ENCODE measurements at regions not wholly inside any gene's neighbourhood (a gene's known extent, or its start where the extent isn't known, plus 50 kb on each side); places are given as distances from the start of the nearest gene placed in this dataset.

DNA sequence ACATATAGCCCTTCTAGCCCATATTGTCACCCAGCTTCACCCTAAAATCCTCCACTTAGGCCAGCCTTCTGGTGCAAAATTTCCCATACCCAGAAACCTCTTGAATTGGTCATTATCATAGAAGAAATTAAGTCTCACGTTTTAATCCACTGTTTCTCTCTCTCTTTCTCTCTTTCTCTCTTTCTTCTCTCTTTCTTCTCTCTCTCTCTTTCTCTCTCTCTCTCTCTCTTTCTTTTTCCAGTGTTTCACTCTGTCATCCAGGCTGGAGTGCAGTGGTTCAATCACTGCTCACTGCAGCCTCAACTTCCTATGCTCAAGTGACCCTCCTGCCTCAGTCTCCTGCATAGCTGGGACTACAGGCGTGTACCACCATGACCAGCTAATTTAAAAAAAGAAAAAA, 363.4 kb downstream of the TMEM167A start:
- H3K4me1 ChIP-seq (ENCODE audit: control insufficient read depth, insufficient read depth, low read length): no peaks in the 10 kb centered on the region
- H3K4me3 ChIP-seq (ENCODE audit: low read length): no peak overlapping the region
- no peaks in the 10 kb centered on the region for H3K27me3 ChIP-seq (ENCODE audit: control insufficient read depth, insufficient read depth, low read length)
- H3K9me3 ChIP-seq (replicated peaks; ENCODE audit: low read length): no peaks in the 10 kb centered on the region
- H3K36me3 ChIP-seq (ENCODE audit: insufficient read depth, low read length): no peaks in the 10 kb centered on the region
- no peak overlapping the region for H3K4me2 ChIP-seq (ENCODE audit: low read length)
- no peak overlapping the region for H3K9ac ChIP-seq (ENCODE audit: low read depth, low read length)

DNA sequence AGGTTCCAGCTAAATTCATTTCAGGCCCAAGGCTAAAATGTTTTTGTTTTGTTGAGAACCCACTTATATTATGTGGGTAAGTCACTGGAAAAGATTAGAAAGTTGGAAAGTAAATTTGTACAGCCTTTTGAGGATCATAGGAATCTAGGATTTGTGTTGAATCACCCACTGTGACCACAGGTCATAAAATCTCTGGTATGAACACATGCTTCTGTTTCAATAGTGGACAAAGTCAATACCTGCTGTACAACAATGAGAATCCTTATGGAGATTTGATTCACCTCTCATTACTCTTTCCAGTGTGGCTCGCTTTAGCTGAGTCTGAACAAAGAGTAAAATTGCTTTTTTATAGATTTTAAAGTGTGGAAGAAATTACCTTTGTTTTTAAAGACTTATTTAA, 369.5 kb downstream of the TMEM167A start:
- no peaks in the 10 kb centered on the region for H3K4me1 ChIP-seq (ENCODE audit: control insufficient read depth, insufficient read depth, low read length)
- no peaks in the 10 kb centered on the region for H3K36me3 ChIP-seq (ENCODE audit: insufficient read depth, low read length)
- no peak overlapping the region for H3K9ac ChIP-seq (ENCODE audit: low read depth, low read length)
- H3K27me3 ChIP-seq (ENCODE audit: control insufficient read depth, insufficient read depth, low read length): no peaks in the 10 kb centered on the region
- no peak overlapping the region for H3K4me3 ChIP-seq (ENCODE audit: low read length)
- H3K4me2 ChIP-seq (ENCODE audit: low read length): no peak overlapping the region
- no peaks in the 10 kb centered on the region for H3K9me3 ChIP-seq (replicated peaks; ENCODE audit: low read length)

DNA sequence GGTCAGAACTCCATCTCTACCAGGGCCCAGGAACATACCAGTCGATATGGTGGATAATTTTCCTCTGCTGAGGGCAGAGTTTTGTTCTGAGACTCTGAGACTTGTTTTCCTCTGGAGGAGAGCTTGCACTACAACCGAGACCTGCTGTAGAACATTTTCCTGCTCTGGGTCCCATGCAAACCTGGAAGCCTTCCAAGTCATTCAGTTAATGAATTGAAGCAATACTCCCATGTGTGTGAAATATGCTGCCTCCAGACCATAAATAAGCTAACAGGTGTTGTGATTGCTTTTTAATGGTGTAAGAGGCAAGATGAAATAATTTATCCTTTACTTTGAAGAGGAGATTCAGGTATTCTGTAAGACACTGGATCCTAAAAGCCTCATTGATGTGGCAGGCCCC, 372.8 kb downstream of the TMEM167A start:
- Histone ChIP-seq H3K27me3 (ENCODE audit: control insufficient read depth, insufficient read depth, low read length) (peaks cover 15% of the 10 kb centered on the region), H3K36me3 (ENCODE audit: insufficient read depth, low read length) (no peaks in the 10 kb centered on the region), H3K4me2 (ENCODE audit: low read length) (no peak overlapping the region), H3K4me3 (ENCODE audit: low read length) (no peak overlapping the region), H3K9ac (ENCODE audit: low read depth, low read length) (no peak overlapping the region), H3K9me3 (replicated peaks; ENCODE audit: low read length) (no peaks in the 10 kb centered on the region), H3K4me1 (ENCODE audit: control insufficient read depth, insufficient read depth, low read length) (no peaks in the 10 kb centered on the region)

DNA sequence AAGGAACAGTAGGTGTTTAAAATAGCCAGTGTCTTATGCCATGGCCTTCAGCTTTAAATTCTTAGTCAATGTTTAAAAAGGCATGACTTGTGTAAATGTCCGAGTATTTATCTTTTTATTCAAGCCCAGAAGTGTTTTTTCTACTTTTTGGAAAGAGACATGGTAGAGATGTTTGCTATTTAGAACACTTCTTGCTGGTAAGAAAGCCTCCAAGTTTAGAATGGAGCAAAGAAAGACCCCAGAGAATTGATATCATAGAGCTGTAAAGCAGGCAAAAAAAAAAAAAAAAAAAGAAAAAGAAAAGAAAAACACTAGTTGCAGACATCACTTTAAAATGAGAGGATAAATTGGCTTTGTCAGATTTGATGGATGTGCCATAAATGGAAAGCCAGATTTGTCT, 375.1 kb downstream of the TMEM167A start:
- H3K9me3 ChIP-seq (replicated peaks; ENCODE audit: low read length): no peaks in the 10 kb centered on the region
- H3K4me1 ChIP-seq (ENCODE audit: control insufficient read depth, insufficient read depth, low read length): no peaks in the 10 kb centered on the region
- H3K4me2 ChIP-seq (ENCODE audit: low read length): no peak overlapping the region
- H3K4me3 ChIP-seq (ENCODE audit: low read length): no peak overlapping the region
- peaks cover 19% of the 10 kb centered on the region for H3K27me3 ChIP-seq (ENCODE audit: control insufficient read depth, insufficient read depth, low read length)
- no peak overlapping the region for H3K9ac ChIP-seq (ENCODE audit: low read depth, low read length)
- H3K36me3 ChIP-seq (ENCODE audit: insufficient read depth, low read length): no peaks in the 10 kb centered on the region

DNA sequence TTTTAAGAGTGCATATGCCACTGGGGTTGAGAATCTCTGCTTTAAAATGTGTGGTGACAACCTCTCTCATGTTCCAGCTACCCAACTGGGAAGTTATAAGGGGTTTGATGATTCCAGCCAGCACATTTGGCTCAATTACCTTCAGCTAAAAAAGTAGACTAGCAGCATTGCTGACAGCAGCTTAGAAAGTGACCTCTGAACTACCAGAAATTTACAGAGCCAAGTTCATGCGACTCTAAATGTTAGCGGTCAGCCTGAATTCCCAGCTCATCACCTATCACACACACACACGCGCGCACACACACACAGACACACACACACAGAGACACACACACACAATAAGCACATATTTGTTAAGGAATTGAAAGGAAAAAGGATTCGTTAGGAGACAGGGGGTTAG, 377.5 kb downstream of the TMEM167A start:
- no peak overlapping the region for H3K4me2 ChIP-seq (ENCODE audit: low read length)
- H3K9me3 ChIP-seq (replicated peaks; ENCODE audit: low read length): no peaks in the 10 kb centered on the region
- no peak overlapping the region for H3K4me3 ChIP-seq (ENCODE audit: low read length)
- no peaks in the 10 kb centered on the region for H3K36me3 ChIP-seq (ENCODE audit: insufficient read depth, low read length)
- H3K9ac ChIP-seq (ENCODE audit: low read depth, low read length): no peak overlapping the region
- no peaks in the 10 kb centered on the region for H3K4me1 ChIP-seq (ENCODE audit: control insufficient read depth, insufficient read depth, low read length)
- peaks cover 19% of the 10 kb centered on the region for H3K27me3 ChIP-seq (ENCODE audit: control insufficient read depth, insufficient read depth, low read length)

DNA sequence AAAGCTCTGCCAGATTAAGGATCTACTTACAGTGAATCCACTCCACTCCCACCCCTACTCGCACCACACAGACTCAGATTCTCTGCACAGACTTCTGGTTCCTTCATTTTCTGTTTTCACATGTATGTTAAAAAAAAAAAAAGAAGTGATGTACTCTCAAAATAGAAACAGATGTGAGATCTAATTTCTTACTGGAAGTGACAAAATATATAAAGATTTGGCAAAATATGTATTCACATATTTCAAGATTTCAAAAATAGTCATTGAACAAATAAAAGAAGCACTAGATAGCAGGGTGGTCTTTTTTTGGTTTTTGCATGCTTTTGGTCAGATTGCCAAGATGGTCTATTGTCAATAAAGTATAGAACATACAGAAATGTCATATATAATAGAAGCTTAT, 379.2 kb downstream of the TMEM167A start:
- Histone ChIP-seq H3K4me1 (ENCODE audit: control insufficient read depth, insufficient read depth, low read length) (no peaks in the 10 kb centered on the region), H3K4me2 (ENCODE audit: low read length) (no peak overlapping the region), H3K4me3 (ENCODE audit: low read length) (no peak overlapping the region), H3K36me3 (ENCODE audit: insufficient read depth, low read length) (no peaks in the 10 kb centered on the region), H3K27me3 (ENCODE audit: control insufficient read depth, insufficient read depth, low read length) (peaks cover 19% of the 10 kb centered on the region), H3K9me3 (replicated peaks; ENCODE audit: low read length) (no peaks in the 10 kb centered on the region), H3K9ac (ENCODE audit: low read depth, low read length) (no peak overlapping the region)

DNA sequence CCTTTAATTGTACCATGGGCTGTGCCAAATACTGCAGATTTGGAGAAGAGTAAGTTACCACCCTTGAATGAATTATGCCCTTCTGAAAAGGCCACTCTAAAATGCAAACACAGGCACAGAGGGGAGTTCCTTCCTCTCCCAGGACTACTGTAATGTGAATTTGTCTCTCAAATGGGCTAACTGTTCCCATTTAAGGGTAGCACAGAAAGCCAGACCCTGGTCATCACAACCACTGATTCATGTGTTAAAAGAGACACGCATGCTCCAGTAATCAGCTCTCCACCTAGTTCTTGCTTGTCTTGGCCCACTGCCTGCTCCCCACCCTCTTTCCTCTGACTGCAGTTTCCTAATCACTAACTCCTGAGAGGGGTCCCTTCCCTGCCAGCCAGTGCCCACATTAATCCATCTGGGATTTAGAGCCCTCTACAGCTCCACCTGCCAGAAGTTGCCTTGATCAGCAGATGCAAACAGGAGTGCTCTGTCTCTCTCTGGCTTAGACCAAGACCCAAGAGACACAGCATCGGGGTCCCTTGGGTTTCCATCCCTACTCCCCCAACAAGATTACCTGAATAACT, 382.4 kb downstream of the TMEM167A start:
- Histone ChIP-seq H3K4me2 (ENCODE audit: low read length) (no peak overlapping the region), H3K9me3 (replicated peaks; ENCODE audit: low read length) (no peaks in the 10 kb centered on the region), H3K36me3 (ENCODE audit: insufficient read depth, low read length) (no peaks in the 10 kb centered on the region), H3K4me3 (ENCODE audit: low read length) (no peak overlapping the region), H3K9ac (ENCODE audit: low read depth, low read length) (no peak overlapping the region), H3K4me1 (ENCODE audit: control insufficient read depth, insufficient read depth, low read length) (no peaks in the 10 kb centered on the region), H3K27me3 (ENCODE audit: control insufficient read depth, insufficient read depth, low read length) (peaks cover 5% of the 10 kb centered on the region)

DNA sequence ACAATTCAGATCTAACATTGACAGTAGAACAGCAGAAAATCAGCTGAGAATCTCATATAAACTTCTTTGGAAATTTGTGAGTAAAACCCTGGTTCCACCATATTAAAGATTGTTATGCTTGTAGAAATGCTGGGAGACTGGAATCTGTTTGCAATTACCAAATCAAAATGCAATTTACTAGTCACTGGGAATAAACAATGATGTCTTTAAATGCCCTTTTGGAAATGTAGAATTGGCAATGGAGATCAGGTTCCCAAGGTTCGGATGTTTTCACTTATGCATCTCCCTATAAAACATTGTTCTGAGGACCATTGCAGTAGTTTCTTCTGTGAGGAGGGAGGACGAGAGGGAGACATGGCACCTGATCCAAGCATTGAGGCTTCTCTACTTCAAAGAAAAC, 384.4 kb downstream of the TMEM167A start:
- no peaks in the 10 kb centered on the region for H3K27me3 ChIP-seq (ENCODE audit: control insufficient read depth, insufficient read depth, low read length)
- no peaks in the 10 kb centered on the region for H3K9me3 ChIP-seq (replicated peaks; ENCODE audit: low read length)
- H3K36me3 ChIP-seq (ENCODE audit: insufficient read depth, low read length): no peaks in the 10 kb centered on the region
- H3K4me2 ChIP-seq (ENCODE audit: low read length): no peak overlapping the region
- no peak overlapping the region for H3K9ac ChIP-seq (ENCODE audit: low read depth, low read length)
- H3K4me3 ChIP-seq (ENCODE audit: low read length): no peak overlapping the region
- H3K4me1 ChIP-seq (ENCODE audit: control insufficient read depth, insufficient read depth, low read length): no peaks in the 10 kb centered on the region

DNA sequence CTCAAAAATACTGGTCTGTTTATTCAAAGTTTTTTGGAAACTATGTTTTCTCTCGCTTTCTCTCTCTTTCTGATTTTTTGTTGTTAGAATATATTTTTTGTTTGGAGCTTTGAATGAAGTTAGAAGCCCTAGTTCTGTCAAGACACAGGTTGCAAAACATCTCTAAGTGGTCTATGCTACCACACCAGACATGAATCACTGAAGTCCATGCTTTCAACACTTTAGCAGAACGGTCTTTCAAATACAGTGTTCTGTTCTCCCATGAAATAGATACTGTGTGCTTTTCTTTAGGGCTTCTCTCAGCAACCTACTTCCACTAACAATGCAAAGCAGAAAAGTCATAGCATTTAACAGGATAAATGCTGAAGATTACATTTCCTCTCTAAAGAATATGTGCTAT, 392.5 kb downstream of the TMEM167A start:
- no peaks in the 10 kb centered on the region for H3K9me3 ChIP-seq (replicated peaks; ENCODE audit: low read length)
- H3K27me3 ChIP-seq (ENCODE audit: control insufficient read depth, insufficient read depth, low read length): no peaks in the 10 kb centered on the region
- no peaks in the 10 kb centered on the region for H3K4me1 ChIP-seq (ENCODE audit: control insufficient read depth, insufficient read depth, low read length)
- no peak overlapping the region for H3K9ac ChIP-seq (ENCODE audit: low read depth, low read length)
- H3K4me2 ChIP-seq (ENCODE audit: low read length): no peak overlapping the region
- no peak overlapping the region for H3K4me3 ChIP-seq (ENCODE audit: low read length)
- H3K36me3 ChIP-seq (ENCODE audit: insufficient read depth, low read length): no peaks in the 10 kb centered on the region

DNA sequence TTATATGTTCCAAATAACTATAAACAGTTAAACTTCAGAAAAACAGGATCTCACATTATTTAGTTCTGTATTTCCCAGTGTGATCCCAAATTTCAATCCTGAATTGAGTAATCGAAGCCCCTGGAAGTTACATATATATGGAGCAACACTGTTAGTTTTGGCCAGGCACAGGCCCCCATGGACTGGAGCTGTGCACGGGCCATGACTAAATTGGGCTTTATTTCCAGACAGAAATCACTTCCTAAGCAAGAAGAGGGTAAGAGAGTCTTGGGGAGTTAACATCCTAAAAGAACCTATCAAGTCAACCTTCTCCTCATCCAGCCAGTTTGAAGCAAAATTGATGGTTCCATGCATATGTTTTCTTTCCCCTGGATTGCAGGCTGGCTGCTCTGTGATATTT, 393.0 kb downstream of the TMEM167A start:
- Histone ChIP-seq H3K36me3 (ENCODE audit: insufficient read depth, low read length) (no peaks in the 10 kb centered on the region), H3K9me3 (replicated peaks; ENCODE audit: low read length) (no peaks in the 10 kb centered on the region), H3K27me3 (ENCODE audit: control insufficient read depth, insufficient read depth, low read length) (no peaks in the 10 kb centered on the region), H3K4me2 (ENCODE audit: low read length) (no peak overlapping the region), H3K4me1 (ENCODE audit: control insufficient read depth, insufficient read depth, low read length) (no peaks in the 10 kb centered on the region), H3K9ac (ENCODE audit: low read depth, low read length) (no peak overlapping the region), H3K4me3 (ENCODE audit: low read length) (no peak overlapping the region)

DNA sequence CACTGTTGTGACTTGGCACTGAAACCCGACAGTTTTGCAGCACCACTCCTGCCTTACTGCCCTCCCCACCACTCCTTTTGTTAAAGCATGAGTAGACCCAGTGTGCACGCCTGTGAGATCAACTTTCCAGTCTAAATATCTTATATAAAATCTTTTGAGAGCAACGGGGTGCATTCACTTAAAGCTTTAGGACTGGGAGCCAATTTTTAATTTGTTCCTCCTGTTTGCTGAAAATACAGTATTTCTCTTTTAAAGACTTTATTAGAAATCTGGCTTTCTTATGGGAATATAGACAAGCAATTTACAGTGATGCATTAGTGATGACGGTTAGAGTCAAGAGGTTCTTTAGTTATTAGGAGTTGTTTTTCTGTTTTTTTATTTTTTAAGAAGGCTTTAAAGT, 397.5 kb downstream of the TMEM167A start:
- Histone ChIP-seq H3K4me3 (ENCODE audit: low read length) (no peak overlapping the region), H3K4me1 (ENCODE audit: control insufficient read depth, insufficient read depth, low read length) (no peaks in the 10 kb centered on the region), H3K4me2 (ENCODE audit: low read length) (no peak overlapping the region), H3K27me3 (ENCODE audit: control insufficient read depth, insufficient read depth, low read length) (no peaks in the 10 kb centered on the region), H3K36me3 (ENCODE audit: insufficient read depth, low read length) (no peaks in the 10 kb centered on the region), H3K9me3 (replicated peaks; ENCODE audit: low read length) (no peaks in the 10 kb centered on the region), H3K9ac (ENCODE audit: low read depth, low read length) (no peak overlapping the region)

DNA sequence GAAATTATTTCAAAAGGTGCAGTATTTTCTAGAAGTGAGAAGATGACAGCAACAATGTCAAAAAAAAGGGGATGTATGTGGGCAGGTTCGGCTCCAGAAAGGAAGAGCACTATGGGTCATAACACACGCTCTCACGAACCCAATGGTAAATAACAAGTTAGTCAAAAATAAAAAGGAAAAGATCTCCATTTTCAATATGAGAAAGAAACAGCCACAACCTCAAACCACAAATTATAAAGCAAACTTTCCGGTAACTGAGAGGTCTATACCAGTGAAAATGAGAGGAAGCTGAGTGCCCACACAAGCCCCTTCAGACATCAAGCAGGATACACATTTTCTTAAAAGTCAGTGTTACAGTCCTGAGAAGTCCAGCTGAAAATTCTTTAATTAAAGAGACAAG, 398.5 kb upstream of the RPS23 start:
- no peaks in the 10 kb centered on the region for H3K9me3 ChIP-seq (replicated peaks; ENCODE audit: low read length)
- no peak overlapping the region for H3K4me2 ChIP-seq (ENCODE audit: low read length)
- H3K4me3 ChIP-seq (ENCODE audit: low read length): no peak overlapping the region
- H3K36me3 ChIP-seq (ENCODE audit: insufficient read depth, low read length): no peaks in the 10 kb centered on the region
- no peaks in the 10 kb centered on the region for H3K27me3 ChIP-seq (ENCODE audit: control insufficient read depth, insufficient read depth, low read length)
- no peak overlapping the region for H3K9ac ChIP-seq (ENCODE audit: low read depth, low read length)
- no peaks in the 10 kb centered on the region for H3K4me1 ChIP-seq (ENCODE audit: control insufficient read depth, insufficient read depth, low read length)

All from skeletal muscle satellite cell (primary cell).